Putamen (tissue), 1 donor: ENCODE measurements at regions not wholly inside any gene's neighbourhood (a gene's known extent, or its start where the extent isn't known, plus 50 kb on each side); places are given as distances from the start of the nearest gene placed in this dataset.

ENCODE experiments used
- DNase-seq: peaks from one replicate; pipeline ENCODE4 v3.0.0-alpha.2; 2016; ENCODE audit warnings: low spot score

DNA sequence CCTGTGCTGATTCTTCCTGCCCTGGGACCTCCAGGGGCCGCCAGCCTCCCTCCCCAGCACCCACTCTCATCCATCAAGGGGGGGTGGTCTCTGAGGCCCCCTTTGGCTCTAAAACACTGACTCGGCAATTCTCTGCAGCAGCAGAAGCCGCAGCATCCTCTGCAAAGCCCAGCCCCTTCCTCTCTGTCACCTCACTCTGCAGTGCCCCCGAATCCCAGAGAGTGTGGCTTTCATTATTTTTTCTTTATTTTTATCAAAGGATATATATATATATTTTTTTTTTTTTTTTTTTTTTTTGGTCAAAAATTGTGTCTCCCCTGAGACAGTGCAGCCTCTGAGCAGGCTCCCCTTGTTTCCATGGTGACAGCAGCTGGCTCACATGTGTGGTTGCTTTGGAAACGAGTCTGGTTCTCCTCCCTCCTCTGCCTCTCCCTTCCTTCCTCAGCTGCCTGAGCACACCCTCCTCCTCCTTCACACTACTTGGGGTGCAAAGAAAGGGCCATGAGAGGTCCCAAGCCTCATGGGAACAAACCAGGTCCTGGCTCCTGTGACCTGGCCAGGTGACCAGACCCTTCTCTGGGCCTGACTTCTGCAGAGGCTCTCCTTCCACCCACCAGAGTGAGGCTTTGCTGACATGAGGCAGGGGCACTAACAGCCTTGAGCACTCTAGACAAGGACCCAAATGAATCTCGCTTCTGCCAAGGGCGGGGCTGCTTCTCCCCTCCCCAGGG, 100.5 kb downstream of the LRRC74A start:
- DNase-seq, result peak; percentile 81

DNA sequence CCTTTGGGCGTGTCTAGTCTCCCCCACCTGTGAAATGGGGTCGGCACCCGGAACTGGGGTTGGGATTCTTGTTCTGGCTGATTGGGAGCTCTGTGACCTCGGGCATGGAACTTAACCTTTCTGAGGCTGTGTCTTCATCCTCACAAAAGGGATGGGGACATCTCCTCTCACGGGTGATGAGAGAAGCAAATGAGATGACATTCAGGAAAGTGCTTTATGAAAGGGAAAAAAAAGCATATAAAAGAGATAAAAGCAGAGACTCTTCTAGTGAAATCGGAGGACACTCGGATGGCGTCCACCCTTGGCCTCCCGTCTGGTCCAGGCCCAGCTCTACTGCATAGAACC, 98.9 kb downstream of the LRRC74A start:
- no peak for DNase-seq

DNA sequence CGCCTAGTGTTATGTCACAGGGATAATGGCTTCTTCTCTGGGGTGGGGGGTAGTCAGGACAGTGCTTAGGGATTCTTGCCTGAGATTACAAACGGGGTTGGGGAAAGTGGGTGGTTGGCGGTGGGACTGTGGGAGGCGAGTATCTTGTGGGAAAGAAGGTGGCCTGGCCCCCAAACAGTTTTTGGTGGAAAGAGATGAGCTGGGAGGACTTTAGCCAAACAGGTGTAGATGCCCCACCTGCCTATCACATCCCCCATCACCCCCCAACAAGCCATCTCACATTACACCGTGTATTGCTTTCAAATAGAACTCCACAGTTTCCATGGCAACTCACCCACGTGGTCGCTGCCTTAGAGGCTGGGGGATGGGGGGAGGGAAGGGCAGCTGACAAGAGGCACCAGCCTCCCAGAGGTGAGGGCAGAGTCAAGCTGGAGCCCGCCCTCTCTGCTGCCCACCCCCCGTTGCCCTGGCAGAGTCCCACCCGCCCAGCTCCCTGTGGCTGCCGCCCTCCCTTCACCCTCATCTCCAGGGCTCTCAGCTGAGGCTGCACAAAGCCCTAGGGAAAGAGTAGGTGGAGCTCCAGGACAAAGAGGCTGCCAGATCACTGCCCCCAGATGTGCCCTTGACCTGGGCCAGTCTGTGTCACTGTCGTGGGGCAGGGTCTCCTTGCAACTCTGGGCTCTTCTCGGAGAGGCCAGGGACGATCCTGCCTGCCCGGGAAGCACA, 98.3 kb downstream of the LRRC74A start:
- DNase-seq, result peak; percentile 73

DNA sequence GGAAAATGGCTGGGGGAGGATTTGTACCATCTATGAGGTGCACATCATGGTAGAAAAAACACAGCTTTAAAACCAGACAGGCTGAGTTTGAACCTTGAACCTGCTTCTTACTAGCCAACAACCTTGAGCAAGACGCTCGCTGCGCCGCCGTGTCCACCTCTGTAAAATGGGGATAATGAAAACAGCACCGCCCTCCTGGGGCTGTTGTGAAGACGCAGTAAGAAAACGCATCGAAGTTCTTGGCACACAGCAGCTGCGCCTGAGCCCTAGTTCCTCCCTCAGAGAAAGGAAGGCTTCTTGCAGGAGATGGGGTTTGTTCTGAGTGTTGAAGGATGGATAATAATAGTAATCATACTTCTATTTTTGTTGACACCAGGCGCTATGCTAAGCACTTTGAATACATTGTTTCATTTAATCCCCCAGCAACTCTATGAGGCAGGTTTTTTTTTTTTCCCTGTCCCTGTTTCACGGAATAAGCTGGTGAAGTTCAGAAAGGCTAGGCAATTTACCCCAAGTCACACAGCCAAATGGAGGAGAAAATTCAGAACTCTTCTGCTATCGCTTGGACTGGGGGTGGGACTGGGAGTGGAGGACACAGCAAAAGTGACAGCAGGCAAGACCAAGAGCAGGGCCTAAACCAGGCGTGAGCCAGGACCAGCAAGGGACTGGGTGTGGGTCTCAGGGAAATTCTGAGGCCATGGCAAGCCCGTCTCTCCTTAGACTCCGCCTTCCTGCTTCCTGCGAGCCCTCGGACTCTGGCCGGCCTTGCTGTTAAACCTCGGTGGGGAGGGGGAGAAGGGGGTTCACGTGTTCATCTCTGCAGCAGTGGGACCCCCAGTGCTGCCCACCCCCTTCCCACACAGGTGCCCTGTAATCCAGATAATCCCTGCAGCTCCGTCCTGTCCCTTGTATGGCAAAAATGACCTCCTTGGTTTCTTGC, 97.5 kb downstream of the LRRC74A start:
- DNase-seq, result no peak

DNA sequence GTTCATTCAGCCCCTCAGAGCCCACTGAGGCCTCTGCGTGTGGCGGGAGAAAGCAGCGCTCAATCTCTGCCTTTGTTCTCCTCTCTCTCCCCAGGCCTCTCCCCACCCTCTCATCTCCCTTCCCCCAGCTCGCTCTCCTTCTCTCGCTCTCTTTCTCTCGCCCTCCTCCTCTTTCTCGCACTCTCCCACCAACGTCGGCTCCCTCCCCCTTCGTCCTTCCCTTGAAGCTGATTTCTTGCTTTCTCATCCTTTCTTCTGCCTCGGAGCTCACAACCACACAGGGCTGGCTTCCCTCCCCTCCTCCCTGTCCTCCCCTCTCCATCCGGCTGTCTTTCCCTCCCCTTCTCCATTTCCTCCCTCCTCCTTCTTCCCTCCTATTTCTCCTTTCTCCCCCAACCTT, 96.4 kb downstream of the LRRC74A start:
- no peak for DNase-seq

DNA sequence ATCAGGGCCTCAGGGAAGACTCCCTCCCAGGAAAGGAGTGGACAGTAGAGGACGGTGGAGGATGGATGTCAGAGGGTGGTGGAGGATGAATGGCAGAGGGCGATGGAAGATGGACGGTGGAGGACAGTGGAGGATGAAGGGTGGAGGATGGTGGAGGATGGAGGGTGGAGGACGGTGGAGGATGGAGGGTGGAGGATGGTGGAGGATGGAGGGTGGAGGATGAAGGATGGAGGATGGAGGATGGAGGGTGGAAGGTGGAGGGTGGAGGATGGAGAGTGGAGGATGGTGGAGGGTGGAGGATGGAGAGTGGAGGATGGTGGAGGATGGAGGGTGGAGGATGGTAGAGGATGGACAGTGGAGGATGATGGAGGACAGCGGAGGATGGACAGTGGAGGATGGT, 95.9 kb downstream of the LRRC74A start:
- no peak for DNase-seq

DNA sequence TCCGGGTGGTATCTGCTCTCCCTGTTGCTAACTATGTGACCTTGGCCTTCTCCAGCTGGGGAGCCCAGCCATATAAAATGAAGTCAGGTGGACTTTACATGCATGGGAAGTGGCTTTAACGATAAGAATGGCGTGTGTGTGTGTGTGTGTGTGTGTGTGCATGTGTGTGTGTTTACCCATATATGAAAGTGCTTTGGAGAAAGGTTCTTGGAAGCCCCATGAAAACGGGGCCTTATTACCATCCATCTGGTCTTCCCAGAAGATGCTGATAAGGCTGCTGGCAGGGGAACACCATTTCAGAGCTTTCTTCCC, 94.8 kb downstream of the LRRC74A start:
- no peak for DNase-seq

DNA sequence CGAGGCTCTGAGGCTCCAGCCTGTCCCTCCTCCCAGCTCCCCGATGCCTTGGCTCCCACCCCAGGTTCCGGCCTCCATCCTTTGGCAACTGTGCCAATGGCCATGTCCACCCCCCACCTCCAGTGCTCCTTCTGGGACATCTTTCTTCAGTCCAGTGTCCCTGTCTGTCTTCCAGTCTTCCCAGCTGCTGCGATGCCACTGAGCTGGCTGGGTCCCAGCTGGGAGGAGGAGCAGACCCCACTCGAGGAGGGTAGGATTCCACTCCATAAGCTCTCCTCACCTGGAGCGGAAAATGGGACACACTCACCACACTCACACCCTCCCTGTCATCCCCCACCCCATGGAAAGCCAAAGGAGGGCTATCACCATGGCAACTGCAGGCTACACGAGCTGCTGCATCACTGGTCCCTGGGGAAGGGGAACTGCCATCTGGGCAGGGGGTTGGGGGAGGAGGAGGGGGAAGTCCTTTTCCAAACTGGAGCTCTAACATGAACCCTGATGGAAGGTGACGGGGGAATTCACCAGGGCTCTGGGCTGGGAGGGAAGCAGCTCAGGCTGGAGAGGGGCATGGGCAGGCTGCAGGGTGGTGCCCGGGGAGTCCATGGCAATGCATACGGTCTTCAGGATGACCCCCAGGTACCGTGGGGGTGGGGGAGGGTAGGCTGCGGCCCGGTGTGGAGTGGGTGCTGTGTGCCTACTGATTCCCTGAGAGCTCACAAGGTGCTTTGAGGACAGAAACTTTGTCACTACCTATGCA, 94.3 kb downstream of the LRRC74A start:
- no peak for DNase-seq

DNA sequence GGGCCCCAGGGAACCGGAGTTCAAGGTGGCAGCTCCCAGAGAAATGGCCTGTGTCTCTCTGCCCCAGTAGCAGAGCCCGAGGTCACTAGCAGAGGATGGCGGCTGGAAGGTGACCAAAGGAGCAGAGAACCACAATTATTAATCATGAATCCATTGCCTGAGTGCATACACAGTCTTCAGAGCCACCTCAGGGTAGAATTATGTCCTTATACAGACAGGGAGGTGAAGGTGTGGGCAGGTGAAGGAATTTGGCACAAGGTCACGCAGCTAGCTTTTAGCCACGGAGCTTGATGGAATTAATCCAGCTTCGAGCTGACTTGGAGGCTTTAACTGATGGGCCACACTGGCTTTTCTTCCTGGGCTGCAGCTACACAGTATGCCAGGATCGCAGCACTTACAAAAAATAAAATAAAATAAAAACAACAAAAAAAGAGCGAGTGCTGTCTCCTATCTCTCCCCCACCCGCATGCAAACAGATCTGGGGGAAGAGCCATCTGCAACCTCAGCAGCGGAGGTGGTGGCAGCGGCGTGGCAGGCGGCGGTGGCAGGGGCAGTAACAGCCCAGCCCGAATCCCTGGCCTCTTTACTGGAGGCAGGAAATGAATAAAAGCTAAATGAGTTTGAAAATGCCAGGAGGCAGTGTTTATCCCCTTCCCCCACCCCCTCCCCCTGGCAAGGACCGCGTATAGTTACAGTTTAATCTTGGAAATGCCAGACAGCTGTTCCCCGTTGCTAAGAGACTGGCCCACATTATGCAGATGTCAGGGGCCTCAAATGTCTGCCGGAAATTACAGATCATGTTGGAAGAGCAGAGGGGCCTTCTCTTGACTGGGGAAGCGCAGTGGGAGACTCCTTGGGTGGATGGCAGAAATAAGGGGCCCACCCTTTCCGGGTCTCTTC, 93.5 kb downstream of the LRRC74A start:
- DNase-seq, result no peak
